GM12878 (cell line): ENCODE measurements at regions not wholly inside any gene's neighbourhood (a gene's known extent, or its start where the extent isn't known, plus 50 kb on each side); places are given as distances from the start of the nearest gene placed in this dataset.

ENCODE experiments used
- ATAC-seq: fragments of 200-7000 bp; cut with Tn5 transposase; 3 replicates; pipeline ENCODE4 v1.9.1; 2020; ENCODE audit warnings: mild to moderate bottlenecking, moderate library complexity
- BruUV-seq: library from RNA; stranded (reverse); fragments of 400-500 nt; replicated peaks from 2 replicates; lab custom pipeline; 2021; lab: Mats Ljungman, UMichigan
- CTCF ChIA-PET: fragments of 300-600 bp; sonication (Branson Sonifier 250); formaldehyde crosslinking; extraction: SDS; loops from one replicate; lab custom pipeline; 2021; ENCODE audit warnings: inconsistent platforms; lab: Yijun Ruan, JAX
- POLR2A ChIA-PET: fragments of 350-600 bp; formaldehyde crosslinking; extraction: SDS; loops from one replicate; lab custom pipeline; 2021; ENCODE audit warnings: inconsistent platforms; lab: Charles Lee
- RAD21 ChIA-PET: fragments of 300-600 bp; sonication (Branson Sonifier 250); formaldehyde crosslinking; loops from one replicate; lab custom pipeline; 2023; ENCODE audit warnings: antibody characterized with exemption; ENCODE audit not compliant: unreplicated experiment; lab: Charles Lee
- SMC1A ChIA-PET: fragments of 300-600 bp; sonication (Branson Sonifier 250); formaldehyde crosslinking; loops from one replicate; lab custom pipeline; 2023; ENCODE audit not compliant: unreplicated experiment, uncharacterized antibody; lab: Charles Lee
- DNase-seq: peaks from one replicate; pipeline ENCODE4 v3.0.0-alpha.2; 2011; ENCODE audit warnings: low read depth, low spot score
- FAIRE-seq: peaks from 3 replicates; lab custom pipeline; 2011; peaks lifted over from hg19 to GRCh38; lab: Jason Lieb, UNC
- H2AFZ ChIP-seq: 2 replicates; pipeline ENCODE4 v1.6.0; 2011; ENCODE audit warnings: low read depth, low read length, control low read depth; ENCODE audit not compliant: control insufficient read depth
- H3K27ac ChIP-seq: 2 replicates; pipeline ENCODE4 v1.5.1; 2011; ENCODE audit warnings: control low read depth; ENCODE audit not compliant: control insufficient read depth, insufficient read depth
- H3K27me3 ChIP-seq, 2 experiments: replicated peaks in 1 of 2; 2 replicates each; pipeline versions ENCODE4 v1.6.0 to v1.6.1; 2011; ENCODE audit warnings: low read length in 1 of 2; ENCODE audit not compliant: control insufficient read depth in 2 of 2, insufficient read depth in 2 of 2
- H3K36me3 ChIP-seq, 2 experiments: 2 replicates each; pipeline ENCODE4 v1.5.1; 2011; ENCODE audit warnings: low read length in 1 of 2; ENCODE audit not compliant: control insufficient read depth in 2 of 2, insufficient read depth in 2 of 2
- H3K4me1 ChIP-seq: 2 replicates; pipeline ENCODE4 v1.6.1; 2011; ENCODE audit warnings: mild to moderate bottlenecking, low read length, moderate library complexity, mixed read lengths; ENCODE audit not compliant: control insufficient read depth, insufficient read depth
- H3K4me2 ChIP-seq: 2 replicates; pipeline ENCODE4 v1.6.0; 2011; ENCODE audit warnings: control low read depth; ENCODE audit not compliant: control insufficient read depth, insufficient read depth
- H3K4me3 ChIP-seq: fragments of 200-600 bp; sonication (generic); 2 replicates; pipeline ENCODE4 v1.5.1; 2016
- H3K79me2 ChIP-seq: 2 replicates; pipeline ENCODE4 v1.6.0; 2011; ENCODE audit warnings: low read length; ENCODE audit not compliant: control insufficient read depth, insufficient read depth
- H3K9ac ChIP-seq: 2 replicates; pipeline ENCODE4 v1.8.0; 2011; ENCODE audit warnings: low read length, control low read depth, mixed read lengths; ENCODE audit not compliant: control insufficient read depth, insufficient read depth
- H3K9me3 ChIP-seq: replicated peaks from 3 replicates; pipeline ENCODE4 v1.5.1; 2011; ENCODE audit warnings: mild to moderate bottlenecking, low read length; ENCODE audit not compliant: control insufficient read depth, insufficient read depth
- H4K20me1 ChIP-seq: 2 replicates; pipeline ENCODE4 v1.6.0; 2011; ENCODE audit not compliant: control insufficient read depth, insufficient read depth
- CREB1 ChIP-seq: IDR thresholded peaks from 2 replicates; pipeline ENCODE4 v1.6.1; 2012; ENCODE audit warnings: low read depth, mild to moderate bottlenecking, inconsistent platforms
- CREM ChIP-seq: IDR thresholded peaks from 2 replicates; pipeline ENCODE4 v1.6.1; 2014; ENCODE audit warnings: antibody characterized with exemption, low read depth
- E4F1 ChIP-seq: fragments of 450-650 bp; IDR thresholded peaks from 2 replicates; pipeline ENCODE4 v1.6.1; 2018; ENCODE audit warnings: borderline replicate concordance, mild to moderate bottlenecking; ENCODE audit not compliant: partially characterized antibody
- KAT2A ChIP-seq: conservative IDR thresholded peaks from 2 replicates; pipeline ENCODE4 v1.6.1; 2011; ENCODE audit warnings: low read depth, low read length; ENCODE audit not compliant: control insufficient read depth
- MLLT1 ChIP-seq: fragments of 450-650 bp; IDR thresholded peaks from 2 replicates; pipeline ENCODE4 v1.6.1; 2016; ENCODE audit warnings: mild to moderate bottlenecking
- NFXL1 ChIP-seq: fragments of 450-650 bp; IDR thresholded peaks from 2 replicates; pipeline ENCODE4 v1.6.1; 2017; ENCODE audit warnings: antibody characterized with exemption, mild to moderate bottlenecking, borderline replicate concordance
- PAX5 ChIP-seq: IDR thresholded peaks from 2 replicates; pipeline ENCODE4 v1.6.1; 2011; ENCODE audit warnings: low read depth, low read length, borderline replicate concordance
- SUZ12 ChIP-seq: fragments of 200-600 bp; sonication (generic); IDR thresholded peaks from one replicate; pipeline ENCODE4 v1.6.1; 2018; ENCODE audit warnings: antibody characterized with exemption, mild to moderate bottlenecking; ENCODE audit not compliant: unreplicated experiment
- YY1 ChIP-seq: IDR thresholded peaks from 2 replicates; pipeline ENCODE4 v1.6.1; 2011; ENCODE audit warnings: low read depth, mild to moderate bottlenecking, low read length
- ZNF207 ChIP-seq: fragments of 450-650 bp; IDR thresholded peaks from 2 replicates; pipeline ENCODE4 v1.6.1; 2014; ENCODE audit warnings: antibody characterized with exemption, mild to moderate bottlenecking, borderline replicate concordance
- ZNF274 ChIP-seq: IDR thresholded peaks from one replicate; pipeline ENCODE4 v1.8.0; 2011; ENCODE audit not compliant: insufficient read length, insufficient read depth
- ZNF384 ChIP-seq: IDR thresholded peaks from 2 replicates; pipeline ENCODE4 v1.6.1; 2012; ENCODE audit warnings: low read depth, mild to moderate bottlenecking, low read length, improper control_type of control experiment, borderline replicate concordance
- ZNF622 ChIP-seq: fragments of 450-650 bp; IDR thresholded peaks from 2 replicates; pipeline ENCODE4 v1.6.1; 2017; ENCODE audit warnings: mild to moderate bottlenecking, inconsistent platforms
- WGBS: methylation state at CpG from one replicate; pipeline ENCODE4 v1.1.6; 2016; ENCODE audit warnings: low lambda C conversion rate; ENCODE audit not compliant: insufficient replicate concordance, insufficient coverage; ENCODE audit errors: missing lambda C conversion rate; 5-methylcytosine and 5-hydroxymethylcytosine counted together
- in situ Hi-C: fragments of 300-500 bp; cut with MboI; formaldehyde crosslinking; loops from 9 replicates; pipeline ENCODE4 v1.14.3; 2018; ENCODE audit warnings: mixed read lengths
- intact Hi-C: fragments of 100-400 bp; cut with micrococcal nuclease; formaldehyde crosslinking; loops from one replicate; pipeline ENCODE4 v1.14.2; 2022; ENCODE audit not compliant: unreplicated experiment

DNA sequence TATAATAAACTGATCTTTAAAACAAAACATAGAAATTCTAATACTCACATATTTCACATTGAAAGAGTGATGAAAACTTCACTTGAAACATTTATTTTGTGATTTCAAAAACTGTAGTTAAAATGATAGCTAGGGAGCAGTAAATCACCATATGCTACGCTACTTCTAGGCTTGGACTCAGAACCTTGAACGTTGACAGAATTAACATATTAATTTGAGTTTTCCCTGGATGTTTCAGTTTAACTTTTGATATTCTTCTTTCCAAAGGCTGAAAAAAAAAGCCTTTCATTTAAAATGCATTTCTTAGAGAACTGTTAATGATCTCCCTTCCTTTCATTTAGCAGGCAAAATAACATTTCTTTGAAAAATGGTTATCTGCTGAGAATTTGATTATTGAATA, 307.8 kb upstream of the SGCD start:
- ATAC-seq, result no peak

More for the DNA sequence above, 307.8 kb upstream of the SGCD start:
- FAIRE-seq, result no peak
- no peaks in the 10 kb centered on the region for H3K9me3 ChIP-seq
- no peaks in the 10 kb centered on the region for H4K20me1 ChIP-seq
- ChIA-PET CTCF (no interaction called here), SMC1A (no interaction called here), RAD21 (no interaction called here), POLR2A (no interaction called here)
- no peaks in the 10 kb centered on the region for H3K27me3 ChIP-seq
- DNase-seq, result no peak
- H3K4me2 ChIP-seq, result no peak overlapping the region
- no peak overlapping the region for H3K4me3 ChIP-seq
- no peaks in the 10 kb centered on the region for H3K79me2 ChIP-seq
- no peak overlapping the region for H3K27ac ChIP-seq
- no TSS peak for BruUV-seq
- H2AFZ ChIP-seq, result no peak overlapping the region
- in situ Hi-C loops, result no loop called here
- no peaks in the 10 kb centered on the region for H3K4me1 ChIP-seq
- H3K9ac ChIP-seq, result no peak overlapping the region
- no peaks in the 10 kb centered on the region for H3K36me3 ChIP-seq
- intact Hi-C loops, result no loop called here
- TF ChIP-seq ZNF274, result no peak
- TF ChIP-seq CREM, result no peak
- TF ChIP-seq SUZ12, result no peak
- no peak for TF ChIP-seq MLLT1
- no peak for TF ChIP-seq NFXL1
- TF ChIP-seq KAT2A, result no peak
- no peak for TF ChIP-seq ZNF622
- no peak for TF ChIP-seq E4F1
- TF ChIP-seq PAX5, result no peak
- no peak for TF ChIP-seq ZNF384
- TF ChIP-seq CREB1, result no peak
- TF ChIP-seq ZNF207, result no peak
- TF ChIP-seq YY1, result no peak
- 20% methylated on average over 2 of the region's 2 CpGs for WGBS
